Activated CD4-positive, alpha-beta T cell treated with anti-CD3 and anti-CD28 coated beads, Interleukin-10, Interleukin-2, amounts not matched to agents 100 ng/mL and 50 ng/mL, durations not matched to agents 16 hours and 8 hours (primary cell): ENCODE measurements at regions not wholly inside any gene's neighbourhood (a gene's known extent, or its start where the extent isn't known, plus 50 kb on each side); places are given as distances from the start of the nearest gene placed in this dataset.
"Not testable (repeated sequence)": the region's sequence is repeated elsewhere in the genome, so short reads cannot be mapped to it uniquely, and the experiment has no call there.

Experiments
- DNase-seq: peaks from one replicate; pipeline ENCODE4 v3.0.0-alpha.2; 2020

DNA sequence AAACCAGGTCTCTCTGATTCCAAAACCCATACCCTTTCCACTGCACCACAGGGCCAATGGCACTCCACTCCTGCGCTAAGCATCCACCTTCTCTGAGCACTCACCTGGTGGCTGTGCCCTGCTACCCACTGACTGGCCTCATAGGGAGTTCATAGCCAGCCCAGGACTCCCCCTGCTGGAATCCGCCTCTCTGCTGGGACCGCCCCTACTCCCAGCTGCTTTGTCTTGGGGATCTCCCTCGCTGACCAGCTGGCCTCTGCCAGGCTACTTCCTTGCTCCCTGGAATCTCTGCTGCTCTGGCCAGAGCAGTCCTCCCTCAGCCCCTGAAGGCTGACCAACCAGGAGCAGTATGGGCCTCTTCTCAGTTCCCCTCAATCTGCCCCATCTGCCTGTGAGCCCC lies 129.7 kb downstream of the FAXC start:
- no peak for DNase-seq

- DNase-seq, result no peak
These were observed 132.5 kb downstream of the FAXC start for GRCh38 chr6:99216959-99217358.

- no peak for DNase-seq
These were observed 153.4 kb downstream of the FAXC start for GRCh38 chr6:99195986-99196655.

DNA sequence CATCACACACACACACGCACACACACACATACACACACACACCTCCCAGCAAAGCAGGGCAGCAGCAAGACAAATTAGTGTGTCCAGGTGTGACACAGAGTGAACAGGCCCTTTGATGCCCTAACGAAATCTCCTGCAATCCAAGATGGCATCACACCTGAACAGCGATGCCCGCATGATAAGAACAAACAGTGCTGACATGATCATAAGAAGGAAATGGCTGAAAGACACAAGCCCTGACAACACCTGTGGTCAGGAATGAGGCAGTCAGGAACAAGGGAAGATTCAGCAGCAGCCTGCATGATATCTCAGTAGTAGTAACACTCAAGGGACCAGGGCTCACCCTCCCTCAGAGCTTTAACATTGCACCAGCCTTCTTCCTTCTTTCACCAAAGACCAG lies 156.9 kb downstream of the FAXC start:
- DNase-seq, result no peak

- DNase-seq, result peak; percentile 68
These were observed 159.4 kb downstream of the FAXC start for GRCh38 chr6:99189823-99190721.

GRCh38 chr6:99187429-99187828 lies 162.0 kb downstream of the FAXC start:
- no peak for DNase-seq

GRCh38 chr6:99186417-99186816 lies 163.1 kb downstream of the FAXC start:
- no peak for DNase-seq

- no peak for DNase-seq
These were observed 163.9 kb downstream of the FAXC start for GRCh38 chr6:99185525-99185924.

DNA sequence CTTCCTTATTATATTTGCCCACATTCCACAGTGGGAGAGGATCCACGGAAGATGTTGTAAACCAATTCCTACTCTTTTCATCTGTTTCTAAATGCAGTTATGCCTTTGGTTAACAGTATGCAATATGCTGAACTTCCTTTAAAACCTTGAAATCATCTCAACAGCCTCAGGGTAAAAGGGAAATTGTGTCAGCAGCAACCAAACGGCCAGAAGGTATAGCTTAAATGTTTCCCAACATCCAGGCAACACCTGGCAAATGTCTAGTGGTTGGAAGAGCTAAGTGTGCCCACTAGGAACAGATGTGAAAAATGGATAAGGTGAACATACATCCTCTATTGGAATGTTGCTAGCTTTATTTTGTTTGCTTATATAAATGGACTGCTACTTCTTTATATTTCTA lies 164.8 kb downstream of the FAXC start:
- no peak for DNase-seq

GRCh38 chr6:99183066-99183465 lies 166.4 kb downstream of the FAXC start:
- no peak for DNase-seq

- no peak for DNase-seq
These were observed 168.3 kb downstream of the FAXC start for GRCh38 chr6:99181174-99181573.

DNA sequence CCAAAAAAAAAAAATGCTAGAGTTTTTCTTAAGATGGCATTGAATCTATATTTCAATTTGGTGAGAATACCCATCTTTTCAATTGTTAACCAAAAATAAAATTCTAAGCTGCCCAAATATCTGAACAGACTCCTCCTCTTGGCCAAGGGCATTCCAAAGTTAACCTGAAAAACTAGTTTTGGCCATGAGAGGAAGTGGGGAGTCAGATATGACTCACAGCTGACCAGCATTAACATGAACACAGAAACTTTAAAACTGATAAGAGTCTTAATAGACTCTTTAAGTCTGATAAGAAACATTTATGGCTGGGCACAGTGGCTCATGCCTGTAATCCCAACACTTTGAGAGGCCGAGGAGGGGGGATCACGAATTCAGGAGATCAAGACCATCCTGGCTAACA lies 171.3 kb downstream of the FAXC start:
- DNase-seq, result no peak

DNA sequence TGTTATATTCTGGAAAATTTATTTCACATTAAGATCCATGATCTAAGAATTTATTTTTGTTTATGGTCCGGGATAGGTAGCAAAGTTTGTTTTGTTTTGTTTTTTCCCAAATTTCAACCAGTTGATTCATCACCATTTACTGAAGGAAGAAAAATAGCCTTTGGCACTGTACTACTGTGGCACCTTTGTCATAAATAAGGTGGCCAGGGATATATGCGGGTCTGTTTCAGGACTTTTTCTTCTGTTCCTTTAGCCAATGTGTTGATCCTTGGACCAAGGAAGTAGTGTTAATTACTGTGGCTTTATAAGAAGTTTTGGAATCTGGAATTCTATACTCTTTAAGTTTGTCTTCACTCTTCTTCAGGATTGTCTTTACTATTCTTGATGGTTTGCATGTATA lies 171.7 kb downstream of the FAXC start:
- no peak for DNase-seq

DNA sequence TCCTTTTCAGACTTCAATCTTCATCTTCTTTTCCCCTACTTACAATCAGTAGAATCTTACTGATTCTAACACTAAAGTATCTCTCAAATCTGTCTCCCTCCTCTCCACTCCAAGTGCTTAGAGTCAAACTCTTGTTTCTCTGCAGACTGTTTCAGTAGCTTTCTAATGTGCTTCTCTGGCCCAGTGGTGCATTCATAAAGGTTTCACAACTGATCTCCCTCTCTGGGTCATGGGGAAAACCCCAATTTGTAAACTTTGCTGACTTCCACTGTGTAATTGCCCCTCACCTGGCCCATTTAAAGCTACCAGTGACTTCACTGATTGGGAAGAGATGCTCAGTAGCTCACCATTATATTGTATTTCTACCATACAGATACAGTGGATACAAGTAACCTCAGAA lies 183.6 kb downstream of the FAXC start:
- no peak for DNase-seq

GRCh38 chr6:99152347-99152643 lies 197.2 kb downstream of the FAXC start:
- DNase-seq, result no peak

- peak; percentile 53 for DNase-seq
These were observed 197.7 kb downstream of the FAXC start for GRCh38 chr6:99151634-99152346.

DNA sequence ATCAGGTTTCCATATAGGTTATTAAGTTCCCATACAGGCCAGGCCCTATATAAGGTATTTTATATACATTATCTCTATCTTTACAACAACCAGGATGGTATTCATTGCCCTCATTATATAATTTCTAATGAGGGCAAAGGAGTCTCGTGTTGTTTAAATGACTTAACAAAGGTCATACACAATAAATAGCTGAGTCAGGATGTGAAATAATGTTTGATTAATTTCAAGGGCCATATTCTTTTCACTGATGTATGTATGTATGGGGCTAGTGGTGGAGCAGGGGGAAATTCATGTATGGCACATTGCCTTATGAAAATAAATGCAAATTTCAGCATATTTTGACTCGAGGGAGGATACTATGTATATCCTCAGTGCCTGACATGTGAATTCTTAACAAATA lies 200.7 kb downstream of the FAXC start:
- no peak for DNase-seq

DNA sequence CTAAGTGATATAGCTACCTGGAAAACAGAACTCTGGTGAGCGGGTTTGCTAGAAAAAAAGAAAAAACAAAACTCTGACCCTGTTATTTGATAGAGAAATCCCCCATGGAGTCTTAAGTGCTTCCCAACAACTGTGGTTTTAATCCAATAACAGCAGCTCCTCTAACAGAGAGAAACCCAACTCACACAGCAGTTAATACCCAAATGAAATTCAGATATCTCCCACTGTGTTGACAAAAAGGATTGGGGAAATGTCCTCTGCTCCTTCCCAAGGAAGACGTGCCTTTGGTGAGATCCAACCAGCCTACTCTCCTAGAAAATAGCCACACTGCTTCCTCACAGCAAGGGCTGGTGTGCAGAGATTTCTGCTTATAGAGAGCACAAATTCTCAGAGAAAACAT lies 200.4 kb upstream of the FBXL4 start:
- DNase-seq, result no peak

- DNase-seq, result no peak
These were observed 199.5 kb upstream of the FBXL4 start for GRCh38 chr6:99147206-99147605.

DNA sequence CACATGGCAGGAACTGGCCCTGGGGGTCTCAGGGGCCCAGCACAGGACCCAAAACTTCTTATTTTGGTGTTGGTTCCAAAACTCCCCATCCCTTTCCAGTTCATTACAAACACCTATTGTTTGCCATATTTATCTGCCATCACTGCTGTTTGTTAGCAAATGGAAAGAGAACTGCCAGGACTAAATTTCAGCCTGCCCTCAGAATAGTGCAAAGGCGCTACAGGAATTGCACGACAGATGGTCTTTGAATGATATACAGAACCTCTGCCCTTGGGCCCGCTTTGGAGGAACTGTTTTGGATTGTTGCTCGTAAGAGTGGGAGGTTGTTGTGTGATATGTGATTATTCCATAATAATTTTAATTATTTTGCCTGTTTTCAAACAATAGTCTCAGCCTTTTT lies 199.0 kb upstream of the FBXL4 start:
- DNase-seq, result no peak

DNA sequence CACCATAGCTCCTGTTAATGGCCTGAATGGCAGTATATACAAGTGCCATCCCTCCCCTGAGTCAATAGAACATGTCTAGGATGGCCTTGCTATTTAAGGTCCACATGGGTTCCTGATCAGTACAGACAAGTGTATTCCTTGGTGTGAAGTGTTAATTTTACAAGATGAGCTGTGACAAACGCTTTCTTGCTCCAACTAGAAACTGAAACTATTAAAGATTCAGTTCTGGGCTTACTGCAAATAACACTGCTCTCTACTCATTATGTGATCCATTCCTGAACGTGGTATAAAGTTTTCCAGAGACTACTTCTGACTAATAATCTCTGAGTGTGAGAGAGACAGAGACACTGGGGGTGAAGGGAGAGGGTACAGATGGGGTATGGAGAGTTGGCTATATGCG lies 198.0 kb upstream of the FBXL4 start:
- DNase-seq, result no peak

DNA sequence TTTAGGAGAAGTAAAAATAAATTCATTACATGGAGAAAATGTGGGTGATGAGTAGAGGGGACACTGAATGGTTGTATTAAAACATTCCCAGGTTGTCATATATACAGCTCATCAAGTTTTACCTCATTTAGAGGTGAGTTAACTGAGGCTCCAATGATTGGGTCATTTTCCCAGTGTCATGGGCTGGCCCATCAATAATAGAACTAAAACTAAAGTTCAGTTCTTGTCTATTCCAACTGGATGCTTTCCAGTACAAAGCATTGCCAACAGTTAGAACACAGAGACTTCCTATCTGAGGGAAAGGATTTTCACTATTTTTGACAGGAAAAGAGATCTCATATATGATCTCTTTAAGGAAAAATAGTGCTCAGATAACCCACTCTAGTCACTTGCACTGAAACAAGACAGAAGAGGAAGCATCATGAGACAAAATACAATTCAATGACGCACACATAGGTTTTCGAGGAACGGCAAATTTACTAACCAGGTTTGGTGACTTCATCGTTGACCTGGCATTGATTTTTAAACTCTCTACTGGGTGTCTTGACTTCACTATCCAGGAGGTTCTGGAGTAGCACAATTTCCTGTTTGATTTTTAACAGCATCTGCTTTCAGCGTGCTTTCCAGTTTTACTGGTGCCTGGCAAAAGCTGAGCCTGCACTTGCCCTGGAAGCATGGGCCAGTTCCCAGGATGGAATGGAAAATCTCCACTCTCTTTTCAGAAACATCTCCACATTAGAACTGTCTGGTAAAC lies 195.5 kb upstream of the FBXL4 start:
- no peak for DNase-seq

DNA sequence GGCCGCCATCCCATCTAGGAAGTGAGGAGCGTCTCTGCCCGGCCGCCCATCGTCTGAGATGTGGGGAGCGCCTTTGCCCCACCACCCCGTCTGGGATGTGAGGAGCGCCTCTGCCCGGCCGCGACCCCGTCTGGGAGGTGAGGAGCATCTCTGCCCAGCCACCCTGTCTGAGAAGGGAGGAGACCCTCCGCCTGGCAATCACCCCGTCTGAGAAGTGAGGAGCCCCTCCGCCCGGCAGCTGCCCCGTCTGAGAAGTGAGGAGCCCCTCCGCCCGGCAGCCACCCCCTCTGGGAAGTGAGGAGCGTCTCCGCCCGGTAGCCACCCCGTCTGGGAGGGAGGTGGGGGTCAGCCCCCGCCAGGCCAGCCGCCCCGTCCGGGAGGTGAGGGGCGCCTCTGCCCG lies 194.2 kb upstream of the FBXL4 start:
- not testable (repeated sequence) for DNase-seq
